GM18502 (cell line): ENCODE measurements at regions not wholly inside any gene's neighbourhood (a gene's known extent, or its start where the extent isn't known, plus 50 kb on each side); places are given as distances from the start of the nearest gene placed in this dataset.

Source experiments
- ATAC-seq: cut with Tn5 transposase; IDR thresholded peaks from one replicate; pipeline ENCODE4 v1.9.1; 2021; ENCODE audit warnings: mild to moderate bottlenecking; ENCODE audit not compliant: unreplicated experiment, poor library complexity

DNA sequence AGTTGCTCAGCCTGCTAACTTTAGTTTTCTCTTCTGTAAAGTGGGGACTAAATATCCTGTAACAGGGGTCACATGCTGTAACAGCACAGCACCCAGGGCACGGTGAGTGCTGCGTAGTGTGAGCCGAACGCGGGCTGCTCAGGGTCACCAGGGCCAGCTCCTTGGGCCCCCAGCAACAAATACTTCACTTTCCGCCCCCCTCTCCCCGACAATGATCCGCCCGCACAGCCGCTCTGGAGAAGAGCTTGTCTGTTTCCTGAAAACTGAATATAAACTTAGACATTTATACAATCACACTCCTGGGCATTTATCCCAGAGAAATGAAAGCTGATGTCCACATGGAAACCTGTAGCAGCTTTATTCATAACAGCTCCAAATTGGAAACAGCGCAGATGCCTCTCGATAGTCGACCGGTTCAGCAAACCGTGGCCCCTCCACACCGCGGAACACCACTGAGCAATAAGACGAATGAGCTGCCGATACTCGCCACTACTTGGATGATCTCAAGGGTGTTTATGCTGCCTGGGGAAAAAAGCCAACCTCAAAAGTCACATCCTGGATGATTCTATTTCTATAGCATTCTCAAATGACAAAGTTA, 267.2 kb downstream of the PARN start:
- no peak for ATAC-seq

GRCh38 chr16:14360326-14361037, 269.6 kb downstream of the PARN start:
- ATAC-seq = no peak

DNA sequence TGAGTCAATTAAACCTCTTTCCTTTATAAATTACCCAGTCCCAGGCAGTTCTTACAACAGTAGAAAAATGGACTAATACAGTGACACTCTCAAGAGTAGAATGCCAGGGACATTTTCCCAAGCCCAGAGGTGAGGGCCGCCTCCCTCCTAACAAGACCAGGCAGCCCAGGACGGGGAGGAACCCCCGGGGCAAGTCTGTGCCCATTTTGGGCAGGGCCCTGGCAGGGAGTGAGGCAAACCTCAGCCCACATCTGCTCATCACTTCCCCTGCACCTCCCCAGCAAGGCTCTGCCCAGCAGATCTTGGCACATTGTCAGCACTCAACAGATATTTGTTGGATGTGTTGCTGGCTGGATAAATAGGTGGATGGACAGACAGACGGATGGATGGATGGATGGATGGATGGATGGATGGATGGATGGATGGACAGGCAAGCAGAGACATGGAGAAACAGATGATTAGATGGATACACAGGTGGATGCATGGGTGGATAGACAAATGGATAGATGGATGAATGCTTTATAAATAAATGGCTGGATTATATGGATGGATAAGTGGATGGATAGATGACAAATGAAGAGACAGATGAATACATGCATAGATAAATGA, 271.3 kb downstream of the PARN start:
- no peak for ATAC-seq

DNA sequence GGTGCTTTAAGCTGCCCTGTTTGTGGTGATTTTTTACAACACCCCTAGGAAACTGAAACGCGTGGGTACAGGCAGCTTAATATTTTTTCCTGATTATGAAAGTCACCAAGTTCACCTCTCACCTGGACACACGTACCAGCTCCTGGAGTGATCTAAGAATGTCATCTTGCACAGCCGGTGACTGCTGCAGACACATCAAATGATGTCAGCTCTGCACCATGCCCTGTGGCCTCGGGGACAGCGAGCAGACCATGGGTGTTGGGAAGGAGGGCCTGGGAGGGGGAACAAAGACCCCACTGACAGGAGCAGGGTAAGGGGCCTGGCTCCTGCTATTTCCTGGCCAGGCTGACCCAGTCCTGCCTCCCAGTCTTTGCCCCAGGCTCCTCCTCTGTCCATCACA, 272.7 kb downstream of the PARN start:
- no peak for ATAC-seq

GRCh38 chr16:14356064-14356463, 274.0 kb downstream of the PARN start:
- ATAC-seq = no peak

GRCh38 chr16:14354561-14355351, 275.3 kb downstream of the PARN start:
- ATAC-seq = peak; percentile 90

DNA sequence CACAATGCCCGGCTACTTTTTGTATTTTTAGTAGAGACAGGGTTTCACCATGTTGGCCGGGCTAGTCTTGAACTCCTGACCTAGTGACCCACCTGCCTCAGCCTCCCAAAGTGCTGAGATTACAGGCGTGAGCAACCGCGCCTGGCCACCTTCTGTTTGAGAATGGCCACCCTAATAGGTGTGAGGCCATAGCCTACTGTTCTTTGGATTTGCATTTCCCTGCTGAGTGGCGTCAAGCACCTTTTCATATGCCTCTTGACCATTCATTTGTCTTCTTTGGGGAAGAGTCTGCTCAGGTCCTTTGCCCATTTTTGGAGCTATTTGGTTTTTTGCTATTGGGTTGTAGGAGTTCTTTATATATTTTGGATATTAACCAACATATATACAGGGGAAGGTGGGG, 276.7 kb downstream of the PARN start:
- ATAC-seq = no peak

DNA sequence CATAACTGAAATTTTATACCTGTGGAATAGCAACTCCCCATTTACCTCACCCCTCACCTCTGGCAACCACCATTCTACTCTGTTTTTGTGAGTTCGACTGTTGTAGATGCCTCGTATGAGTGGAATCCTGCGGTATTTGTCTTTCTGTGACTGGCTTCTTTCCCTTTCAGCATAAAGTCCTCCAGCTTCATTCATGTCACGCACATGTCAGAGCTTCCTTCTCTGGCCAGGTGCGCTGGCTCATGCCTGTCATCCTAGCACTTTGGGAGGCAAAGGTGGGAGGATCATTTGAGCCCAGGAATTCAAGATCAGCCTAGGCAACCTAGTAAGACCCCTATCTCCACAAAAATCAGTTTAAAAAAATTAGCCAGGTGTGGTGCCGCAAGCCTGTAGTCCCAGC, 278.4 kb downstream of the PARN start:
- ATAC-seq = no peak

- ATAC-seq = no peak
Measured at GRCh38 chr16:14350626-14351025, 279.4 kb downstream of the PARN start.

DNA sequence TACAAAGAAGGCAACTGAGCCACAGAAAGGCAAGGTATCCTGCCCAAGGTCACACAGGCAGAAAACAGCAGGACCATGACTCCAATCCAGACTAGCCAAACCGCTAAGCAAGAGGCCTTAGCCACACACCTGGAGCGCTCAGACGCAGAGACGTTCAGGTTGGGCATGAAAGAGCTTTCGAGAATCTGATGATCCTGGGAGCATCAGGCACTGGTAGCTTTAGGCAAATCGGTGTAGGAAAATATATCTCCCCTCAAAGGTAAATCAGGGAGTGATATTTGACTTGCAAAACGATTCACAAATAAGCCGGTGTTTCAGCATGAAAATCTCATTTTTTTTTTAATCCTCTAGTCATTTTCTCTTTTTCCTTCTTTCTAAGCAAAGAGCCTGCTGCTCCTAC, 279.0 kb downstream of the MRTFB start:
- ATAC-seq = no peak

DNA sequence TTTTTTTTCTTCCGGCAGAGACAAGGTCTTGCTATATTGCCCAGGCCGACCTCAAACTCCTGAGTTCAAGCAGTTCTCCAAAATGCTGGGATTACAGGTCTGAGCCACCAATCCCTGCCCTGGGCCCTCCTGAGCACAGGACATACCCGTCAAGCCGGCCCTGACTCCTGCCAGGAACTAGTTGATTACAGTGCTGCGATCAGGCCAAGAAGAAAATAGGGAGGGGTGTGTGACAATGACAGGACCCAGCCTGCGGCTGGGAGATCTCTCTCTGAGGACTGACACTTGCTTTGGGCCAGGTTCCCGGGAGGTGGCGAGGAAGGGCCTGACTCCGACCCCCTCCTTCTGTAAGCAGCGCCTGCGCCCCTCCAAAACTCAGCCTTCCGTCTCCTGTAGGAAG, 276.6 kb downstream of the MRTFB start:
- no peak for ATAC-seq

GRCh38 chr16:14346278-14347142, 275.4 kb downstream of the MRTFB start:
- ATAC-seq = no peak

DNA sequence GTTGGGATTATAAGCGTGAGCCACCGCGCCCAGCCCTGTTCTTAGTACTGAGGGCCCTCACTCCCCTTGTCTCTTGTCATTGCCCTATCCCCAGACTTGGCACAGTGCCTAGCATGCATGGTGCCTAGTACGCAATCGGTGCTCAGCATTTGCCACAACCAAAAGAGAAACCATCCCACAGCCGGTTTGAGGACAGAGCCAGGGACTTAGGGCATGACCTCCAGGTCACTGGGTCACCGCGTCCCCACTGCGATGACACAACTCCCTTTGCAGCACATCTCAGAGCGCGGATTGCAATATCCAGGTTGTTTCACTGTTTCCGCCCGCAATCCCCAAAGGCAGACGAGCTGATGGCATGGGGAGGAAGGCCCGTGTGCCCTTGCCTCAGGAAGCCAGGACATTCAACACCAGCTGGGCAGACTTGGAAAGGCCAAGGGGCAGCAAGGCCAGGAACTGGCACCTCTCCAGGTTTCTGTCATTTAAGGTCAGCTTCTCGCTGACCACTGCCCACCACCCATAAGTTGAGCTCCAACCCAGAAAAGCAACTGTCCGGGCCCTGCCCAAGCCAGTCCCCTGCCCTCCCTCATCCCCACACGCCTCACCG, 274.5 kb downstream of the MRTFB start:
- no peak for ATAC-seq

DNA sequence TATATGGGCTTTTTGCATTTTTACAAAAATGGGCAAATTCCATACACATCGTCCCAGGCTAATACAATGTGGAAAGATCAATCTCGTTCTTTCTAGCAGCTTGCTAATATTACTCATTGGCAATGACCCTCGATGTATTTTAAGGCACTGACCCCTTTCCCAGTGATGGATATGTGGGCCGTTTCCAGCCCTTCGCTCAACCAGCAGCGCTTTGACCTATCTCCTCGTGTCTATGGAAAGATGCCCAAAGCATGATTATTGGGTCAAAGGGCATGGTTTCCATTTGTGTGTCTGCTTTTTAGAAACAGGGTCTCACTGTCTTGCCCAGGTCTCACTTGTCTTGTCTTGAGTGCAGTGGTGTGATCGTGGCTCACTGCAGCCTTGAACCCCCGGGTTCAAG, 273.8 kb downstream of the MRTFB start:
- ATAC-seq = no peak

DNA sequence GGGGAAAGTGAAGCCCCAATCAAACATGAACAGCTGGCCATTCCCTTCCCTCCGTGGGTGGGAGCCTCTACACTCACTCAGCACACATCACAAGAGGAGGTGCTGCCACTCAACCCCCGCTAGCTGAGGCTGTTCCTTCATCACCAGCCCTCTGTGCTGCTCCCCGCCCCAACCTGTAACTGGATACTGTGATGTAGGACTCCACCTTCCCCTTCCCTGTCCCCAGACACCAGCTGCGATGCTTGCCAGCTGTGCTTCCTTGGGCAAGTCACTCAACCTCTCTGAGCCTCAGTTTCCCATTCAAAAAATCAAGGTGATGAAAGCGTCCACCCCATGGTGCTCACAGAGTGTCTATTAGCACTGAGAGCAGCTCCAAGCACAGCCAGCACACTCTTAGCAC, 273.2 kb downstream of the MRTFB start:
- ATAC-seq = no peak

DNA sequence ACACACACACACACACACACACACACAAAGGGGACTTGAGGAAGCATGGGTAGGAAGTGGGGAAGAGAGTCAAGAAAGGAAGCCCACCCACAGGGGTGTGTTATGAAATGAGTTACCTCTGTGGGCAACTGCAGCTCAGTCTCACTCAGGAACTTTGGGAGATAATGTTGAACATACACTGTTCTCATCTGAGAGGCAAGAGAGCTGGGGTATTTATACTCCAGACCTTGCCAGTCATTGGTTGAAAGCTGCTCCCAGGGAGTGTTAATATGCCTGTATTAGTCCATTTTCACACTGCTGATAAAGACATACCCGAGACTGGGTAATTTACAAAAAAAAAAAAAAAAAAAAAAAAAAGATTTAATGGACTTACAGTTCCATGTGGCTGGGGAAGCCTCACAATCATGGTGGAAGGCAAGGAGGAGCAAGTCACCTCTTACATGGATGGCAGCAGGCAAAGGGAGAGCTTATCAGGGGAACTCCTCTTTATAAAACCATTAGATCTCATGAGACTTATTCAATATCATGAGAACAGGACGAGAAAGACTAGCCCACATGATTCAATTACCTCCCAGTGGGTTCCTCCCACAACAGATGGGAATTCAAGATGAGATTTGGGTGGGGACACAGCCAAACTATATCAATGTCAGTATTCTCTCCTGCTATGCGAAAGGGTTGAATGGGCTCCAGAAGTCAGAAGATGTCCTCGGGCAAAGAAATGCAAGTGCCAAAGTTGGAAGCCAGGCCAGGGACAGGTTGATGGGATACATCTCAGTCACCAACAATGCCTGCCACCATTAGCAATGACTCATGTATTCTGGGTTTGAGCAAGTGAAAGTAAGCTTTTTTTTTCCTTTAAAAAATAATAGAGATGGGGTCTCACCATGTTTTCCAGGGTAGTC, 270.5 kb downstream of the MRTFB start:
- no peak for ATAC-seq

DNA sequence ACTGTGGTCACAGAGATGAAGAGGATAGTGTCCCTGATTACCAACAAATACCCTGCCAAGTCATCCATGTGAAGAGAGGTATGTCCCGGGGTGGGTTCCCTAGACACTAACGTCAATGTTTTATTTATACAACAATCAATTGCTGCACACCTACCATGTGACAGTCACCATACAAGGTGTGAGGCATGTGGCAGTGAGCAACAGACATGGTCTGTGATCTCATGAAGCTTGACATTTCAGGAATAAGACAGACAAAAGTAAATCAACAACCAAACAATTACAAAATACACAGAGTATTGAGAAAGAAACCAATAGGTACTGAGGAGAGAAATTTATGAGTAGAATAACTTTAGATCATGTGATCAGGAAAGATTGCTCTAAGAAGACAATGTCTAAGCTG, 268.6 kb downstream of the MRTFB start:
- no peak for ATAC-seq

- ATAC-seq = no peak
Measured at GRCh38 chr16:14338969-14339368, 267.9 kb downstream of the MRTFB start.

DNA sequence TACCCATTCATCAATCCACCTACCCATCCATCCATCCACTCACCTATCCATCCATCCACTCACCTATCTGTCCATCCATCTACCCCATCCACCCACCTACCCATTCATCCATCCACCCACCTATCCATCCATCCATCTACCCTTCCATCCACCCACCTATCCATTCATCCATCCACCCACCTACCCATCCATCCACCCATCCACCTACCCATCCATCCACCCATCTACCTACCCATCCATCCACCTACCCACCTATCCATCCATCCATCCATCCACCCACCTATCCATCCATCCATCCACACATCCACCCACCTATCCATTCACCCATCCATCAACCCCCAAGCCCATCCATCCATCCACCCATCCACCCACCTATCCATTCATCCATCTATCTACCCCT, 267.1 kb downstream of the MRTFB start:
- no peak for ATAC-seq
